Keratinocyte (primary cell): ENCODE measurements at regions not wholly inside any gene's neighbourhood (a gene's known extent, or its start where the extent isn't known, plus 50 kb on each side); places are given as distances from the start of the nearest gene placed in this dataset.
"Not testable (repeated sequence)": the region's sequence is repeated elsewhere in the genome, so short reads cannot be mapped to it uniquely, and the experiment has no call there.

Experiments used
- DNase-seq: peaks from one replicate; pipeline ENCODE4 v3.0.0-alpha.2; 2011; ENCODE audit warnings: low read depth, missing footprints, low spot score
- FAIRE-seq: peaks from 2 replicates; lab custom pipeline; 2011; peaks lifted over from hg19 to GRCh38; lab: Jason Lieb, UNC
- H2AFZ ChIP-seq: 2 replicates; pipeline ENCODE4 v1.6.0; 2012; ENCODE audit warnings: low read length, control low read depth, inconsistent platforms; ENCODE audit not compliant: control insufficient read depth
- H3K27ac ChIP-seq: 2 replicates; pipeline ENCODE4 v1.5.1; 2011; ENCODE audit warnings: low read length; ENCODE audit not compliant: control insufficient read depth, insufficient read depth
- H3K27me3 ChIP-seq: 3 replicates; pipeline ENCODE4 v1.6.0; 2011; ENCODE audit warnings: low read length; ENCODE audit not compliant: control insufficient read depth, insufficient read depth; ENCODE audit errors: extremely low read depth
- H3K36me3 ChIP-seq, 2 experiments: 2 replicates in 1 of 2; 3 replicates in 1 of 2; pipeline ENCODE4 v1.5.1; 2011; ENCODE audit warnings: low read length in 2 of 2, mild to moderate bottlenecking in 1 of 2; ENCODE audit not compliant: control insufficient read depth in 2 of 2, insufficient read depth in 2 of 2; ENCODE audit errors: extremely low read depth in 1 of 2
- H3K4me1 ChIP-seq: 3 replicates; pipeline ENCODE4 v1.5.1; 2011; ENCODE audit warnings: low read length; ENCODE audit not compliant: control insufficient read depth, insufficient read depth; ENCODE audit errors: extremely low read depth
- H3K4me2 ChIP-seq: 3 replicates; pipeline ENCODE4 v1.6.0; 2011; ENCODE audit warnings: low read depth, low read length; ENCODE audit not compliant: control insufficient read depth, insufficient read depth; ENCODE audit errors: extremely low read depth
- H3K4me3 ChIP-seq, 3 experiments: fragments of 200-600 bp in 1 of 3; sonication (generic) in 1 of 3; 2 replicates in 2 of 3; 3 replicates in 1 of 3; pipeline ENCODE4 v1.5.1; 2011 to 2016; ENCODE audit warnings: low read length in 3 of 3, mild to moderate bottlenecking in 3 of 3, control low read depth in 2 of 3, inconsistent platforms in 1 of 3, low read depth in 1 of 3, mixed read lengths in 1 of 3, mixed run types in 1 of 3, moderate library complexity in 1 of 3; ENCODE audit not compliant: control insufficient read depth in 2 of 3, insufficient read depth in 2 of 3; ENCODE audit errors: extremely low read depth in 1 of 3
- H3K79me2 ChIP-seq: 2 replicates; pipeline ENCODE4 v1.6.0; 2012; ENCODE audit warnings: low read length; ENCODE audit not compliant: control insufficient read depth, insufficient read depth
- H3K9ac ChIP-seq: 3 replicates; pipeline ENCODE4 v1.6.0; 2011; ENCODE audit warnings: low read length; ENCODE audit not compliant: control insufficient read depth, insufficient read depth; ENCODE audit errors: extremely low read depth
- H3K9me1 ChIP-seq: 3 replicates; pipeline ENCODE4 v1.6.0; 2011; ENCODE audit warnings: low read length; ENCODE audit not compliant: control insufficient read depth, insufficient read depth; ENCODE audit errors: extremely low read depth
- H3K9me3 ChIP-seq: 2 replicates; pipeline ENCODE4 v1.5.1; 2012; ENCODE audit warnings: low read depth, low read length; ENCODE audit not compliant: control insufficient read depth
- H4K20me1 ChIP-seq: 3 replicates; pipeline ENCODE4 v1.6.0; 2011; ENCODE audit warnings: low read length; ENCODE audit not compliant: control insufficient read depth, insufficient read depth; ENCODE audit errors: extremely low read depth
- CTCF ChIP-seq, 3 experiments: IDR thresholded peaks in 1 of 3; conservative IDR thresholded peaks in 1 of 3; optimal IDR thresholded peaks in 1 of 3; 2 replicates in 2 of 3; 3 replicates in 1 of 3; pipeline versions ENCODE3 to v1.5.1; 2011; ENCODE audit warnings: low read length in 3 of 3, mild to moderate bottlenecking in 3 of 3, moderate library complexity in 2 of 3, control low read depth in 1 of 3, inconsistent platforms in 1 of 3; ENCODE audit not compliant: insufficient read depth in 2 of 3; ENCODE audit errors: extremely low read depth in 1 of 3
- EZH2 ChIP-seq: IDR thresholded peaks from one replicate; pipeline ENCODE4 v1.6.1; 2012; ENCODE audit warnings: inconsistent platforms, mild to moderate bottlenecking, low read length, moderate library complexity
- dilution Hi-C: fragments of 300-500 bp; cut with MboI; formaldehyde crosslinking; loops from one replicate; pipeline ENCODE4 v1.7.0; 2020; ENCODE audit warnings: low sequenced_read_pairs; ENCODE audit not compliant: extremely low pct_ligation_motif_present

- peaks cover 3% of the 10 kb centered on the region for H3K9me3 ChIP-seq
- no peaks in the 10 kb centered on the region for H3K36me3 ChIP-seq
- no peak overlapping the region for H3K4me3 ChIP-seq
- peaks cover 6% of the 10 kb centered on the region for H3K4me1 ChIP-seq
- no peak for FAIRE-seq
- H3K9ac ChIP-seq = no peak overlapping the region
- TF ChIP-seq EZH2 (no peak), CTCF (optimal IDR thresholded peaks at IDR 0.05 in 1 of 3, IDR thresholded peaks at IDR 0.05 in 1 of 3, conservative IDR thresholded peaks at IDR 0.05 in 1 of 3; ENCODE audit: extremely low read depth in 1 of 3, insufficient read depth in 2 of 3, low read length in 3 of 3) (no peak)
- no peak overlapping the region for H3K27ac ChIP-seq
- H3K9me1 ChIP-seq = no peaks in the 10 kb centered on the region
- no peaks in the 10 kb centered on the region for H4K20me1 ChIP-seq
- H2AFZ ChIP-seq = no peak overlapping the region
- H3K79me2 ChIP-seq = no peaks in the 10 kb centered on the region
- DNase-seq = peak; percentile 5
- H3K4me2 ChIP-seq = no peak overlapping the region
- H3K27me3 ChIP-seq = no peaks in the 10 kb centered on the region
- dilution Hi-C loops = no loop called here
Observed at GRCh38 chr13:109938255-109938936, 152.0 kb upstream of the IRS2 start.

GRCh38 chr13:109934520-109934919, 148.1 kb upstream of the IRS2 start:
- dilution Hi-C loops, H3K79me2 ChIP-seq, H4K20me1 ChIP-seq, H3K9me1 ChIP-seq, H3K9me3 ChIP-seq, H3K4me2 ChIP-seq, H3K9ac ChIP-seq, DNase-seq, H3K27ac ChIP-seq, H3K27me3 ChIP-seq, H3K36me3 ChIP-seq, H2AFZ ChIP-seq, H3K4me1 ChIP-seq, FAIRE-seq, H3K4me3 ChIP-seq: not testable (repeated sequence)

- Histone ChIP-seq H3K9ac (no peak overlapping the region), H3K79me2 (no peaks in the 10 kb centered on the region), H3K9me1 (no peaks in the 10 kb centered on the region), H3K4me1 (peaks cover 3% of the 10 kb centered on the region), H3K27me3 (no peaks in the 10 kb centered on the region), H3K9me3 (no peaks in the 10 kb centered on the region), H3K27ac (no peak overlapping the region), H4K20me1 (no peaks in the 10 kb centered on the region), H3K4me2 (no peak overlapping the region), H2AFZ (no peak overlapping the region), H3K36me3 (no peaks in the 10 kb centered on the region), H3K4me3 (no peak overlapping the region)
- no peak for TF ChIP-seq EZH2
- no peak for TF ChIP-seq CTCF (optimal IDR thresholded peaks at IDR 0.05 in 1 of 3, IDR thresholded peaks at IDR 0.05 in 1 of 3, conservative IDR thresholded peaks at IDR 0.05 in 1 of 3; ENCODE audit: extremely low read depth in 1 of 3, insufficient read depth in 2 of 3, low read length in 3 of 3)
- DNase-seq (no peak), FAIRE-seq (no peak)
- dilution Hi-C loops = no loop called here
Observed at GRCh38 chr13:109933476-109933875, 147.1 kb upstream of the IRS2 start.
